IPS DF 4.7 (cell line): ENCODE measurements at regions not wholly inside any gene's neighbourhood (a gene's known extent, or its start where the extent isn't known, plus 50 kb on each side); places are given as distances from the start of the nearest gene placed in this dataset.
"Not testable (repeated sequence)": the region's sequence is repeated elsewhere in the genome, so short reads cannot be mapped to it uniquely, and the experiment has no call there.

Experiments used
- DNase-seq: peaks from one replicate; pipeline ENCODE4 v3.0.0-alpha.2; 2013; ENCODE audit warnings: low spot score; ENCODE audit errors: extremely low read depth

DNA sequence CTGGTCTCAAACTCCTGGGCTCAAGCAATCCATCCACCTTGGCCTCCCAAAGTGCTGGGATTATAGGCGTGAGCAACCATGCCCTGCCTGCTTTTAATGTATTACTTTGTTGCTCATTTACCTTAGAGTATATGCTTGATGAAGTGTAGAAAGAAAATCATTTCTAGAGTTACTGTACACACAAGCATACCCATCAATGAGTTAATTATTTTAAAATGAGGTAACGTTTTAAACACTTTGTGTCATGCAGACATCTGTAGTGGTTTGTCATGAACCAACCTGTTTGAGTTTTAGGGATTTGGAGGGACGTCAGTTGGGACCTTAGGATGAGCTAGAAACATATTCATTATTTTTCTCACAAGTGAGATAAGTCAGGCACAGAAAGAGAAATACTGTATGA, 332.4 kb upstream of the IGF1R start:
- DNase-seq, result no peak

DNA sequence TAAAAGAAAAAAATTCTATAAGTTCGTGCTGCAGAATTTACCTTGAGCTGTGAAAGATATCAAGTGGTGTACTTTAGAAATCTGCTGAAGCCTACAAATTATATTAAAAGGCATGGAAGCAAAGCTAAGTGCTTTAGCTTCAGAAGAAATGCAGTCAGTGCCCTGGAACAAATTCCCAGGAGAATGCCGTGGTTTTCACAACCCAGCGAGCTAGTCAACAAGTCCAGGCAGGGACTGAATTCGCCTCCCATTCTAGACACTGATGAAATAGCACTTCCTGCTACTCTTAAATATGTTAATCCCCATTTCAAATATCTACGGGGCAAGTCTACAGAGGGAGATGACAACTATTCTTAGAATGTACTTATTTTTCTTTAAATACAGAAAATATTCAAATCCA, 326.4 kb upstream of the IGF1R start:
- no peak for DNase-seq

DNA sequence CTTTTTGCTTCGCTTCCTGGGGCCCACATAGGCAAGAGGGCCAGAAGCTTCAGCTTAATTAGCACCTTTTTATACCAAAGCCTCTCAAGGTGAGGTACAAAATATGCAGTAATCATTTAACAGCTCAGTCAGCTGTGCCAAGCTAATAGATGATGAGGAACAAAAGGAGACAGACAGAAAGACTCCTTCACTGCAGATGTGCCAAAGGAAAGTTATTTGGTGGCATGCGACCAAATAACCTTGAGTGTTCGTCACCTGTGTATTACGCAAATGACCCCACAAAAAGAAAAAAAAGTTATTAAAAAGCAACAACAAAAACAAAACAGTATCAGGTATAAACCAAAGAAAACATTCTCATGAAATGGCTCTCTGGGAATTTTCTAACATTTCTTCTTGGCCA, 325.8 kb upstream of the IGF1R start:
- no peak for DNase-seq

DNA sequence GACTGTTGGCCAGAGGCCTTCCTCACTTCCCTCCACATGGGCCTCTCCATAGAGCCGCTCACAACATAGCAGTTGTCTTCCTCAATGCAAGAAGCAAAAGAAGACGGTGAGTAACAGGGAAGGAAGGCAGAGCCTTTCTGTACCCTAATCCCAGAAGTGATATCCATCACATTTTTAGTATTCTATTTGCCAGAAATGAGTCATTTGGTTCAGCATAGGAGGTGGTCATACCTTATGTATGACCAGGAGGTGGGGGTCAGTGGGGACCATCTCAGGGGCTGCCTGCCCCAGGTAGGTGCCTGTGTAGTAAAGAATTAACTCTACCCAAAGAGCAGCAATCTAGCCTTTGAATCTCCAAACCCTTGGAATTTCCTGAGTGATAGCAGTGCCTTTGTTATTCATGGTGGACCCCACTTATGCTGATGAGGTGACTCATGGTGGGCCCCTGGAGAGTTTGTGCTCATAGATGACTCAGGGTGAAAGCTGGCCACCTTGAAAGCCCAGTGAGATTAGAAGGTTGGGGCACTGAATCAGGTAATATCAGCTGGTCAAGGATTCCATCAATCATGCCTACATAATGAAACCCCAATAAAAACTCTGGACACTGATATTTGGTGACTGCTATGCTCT, 323.9 kb upstream of the IGF1R start:
- DNase-seq, result peak; percentile 11

DNA sequence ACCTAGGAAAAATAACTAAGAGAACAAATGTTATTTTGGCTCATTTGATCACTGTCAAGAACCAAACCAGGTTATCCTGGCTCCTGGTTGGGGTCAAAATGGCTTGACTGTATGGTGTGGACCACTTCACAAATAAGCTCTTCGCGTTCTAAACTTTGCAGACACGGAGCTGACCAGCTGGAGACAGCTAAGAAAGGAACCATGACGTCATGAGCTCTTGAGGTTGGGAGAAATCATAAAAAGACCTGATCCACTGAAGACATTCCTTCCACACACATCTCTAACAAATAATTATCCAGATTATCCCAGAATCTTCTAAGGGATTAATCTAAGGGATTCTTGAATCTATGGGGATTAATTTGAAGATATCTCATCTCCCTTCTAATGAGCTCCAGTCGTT, 321.5 kb upstream of the IGF1R start:
- no peak for DNase-seq

DNA sequence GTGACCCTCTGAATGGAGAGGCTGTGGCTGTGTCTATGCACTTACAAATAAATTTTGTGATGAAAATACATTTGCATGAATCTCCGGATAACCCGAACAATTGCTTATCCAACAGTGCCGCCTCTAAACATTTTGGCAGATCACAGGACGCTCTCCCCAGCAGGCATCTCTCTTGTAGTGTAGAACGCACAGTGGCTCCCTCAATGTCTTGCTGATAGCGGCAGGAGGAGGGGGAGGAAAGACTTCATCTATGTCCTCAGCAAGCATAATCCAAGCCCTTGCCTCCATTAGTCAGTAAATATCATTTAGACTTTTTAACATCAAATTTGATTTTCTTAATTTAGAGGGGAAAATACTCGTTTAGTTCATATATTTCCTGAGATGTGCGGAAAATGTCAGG, 318.1 kb upstream of the IGF1R start:
- DNase-seq, result no peak

DNA sequence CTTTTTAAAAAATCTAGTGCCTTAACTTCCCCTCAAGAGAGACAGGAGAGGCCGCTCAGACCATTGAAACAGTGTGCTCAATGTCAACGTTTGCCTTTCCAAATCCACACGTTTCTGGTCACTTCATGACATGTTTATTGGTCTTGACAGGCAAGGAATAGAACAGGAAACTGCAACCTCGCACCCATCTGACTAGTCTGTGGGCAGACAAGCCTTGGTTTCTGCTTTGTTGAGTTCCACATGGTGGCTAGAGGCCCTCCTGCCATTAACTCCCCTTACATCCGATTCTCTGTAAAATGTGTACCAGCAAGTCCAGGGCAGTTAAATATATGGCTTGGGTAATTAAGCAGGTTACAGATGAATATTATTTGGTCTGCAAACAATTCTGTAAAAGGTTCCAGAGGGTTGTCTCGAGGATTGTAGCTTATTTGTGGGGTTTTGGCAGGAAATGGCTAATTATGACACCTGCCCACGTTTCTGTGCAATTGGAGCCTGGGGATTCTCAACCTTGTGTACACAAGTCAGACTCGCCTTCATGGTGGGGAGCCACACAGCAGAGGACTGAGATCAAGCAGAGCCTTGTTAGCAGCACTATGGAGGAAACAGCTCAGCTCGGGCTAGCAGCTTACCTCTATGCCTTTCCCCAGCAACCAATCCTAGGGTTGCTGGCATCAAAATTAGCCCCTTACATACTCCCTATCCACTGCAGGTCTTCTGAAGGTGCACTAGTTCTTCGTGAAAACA, 317.5 kb upstream of the IGF1R start:
- DNase-seq, result no peak

DNA sequence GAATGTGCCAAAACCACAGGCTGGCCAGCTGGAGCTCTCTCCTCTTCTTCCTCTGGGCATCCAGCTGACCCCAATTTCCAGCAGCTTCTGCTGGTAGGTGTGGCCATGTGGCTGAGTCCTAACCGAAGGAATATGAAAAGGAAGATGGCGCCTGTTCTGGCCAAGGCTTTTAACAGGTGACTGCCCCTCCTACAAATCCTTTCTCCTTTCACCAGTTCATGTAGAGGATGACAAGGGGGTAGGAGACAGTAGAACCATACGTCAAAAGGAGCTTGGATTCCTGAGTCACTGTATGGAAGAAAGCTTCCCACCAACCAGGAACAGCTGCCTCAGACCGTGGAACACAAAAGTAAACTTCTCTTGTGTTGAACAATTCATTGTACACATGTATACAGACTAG, 316.7 kb upstream of the IGF1R start:
- DNase-seq, result no peak

DNA sequence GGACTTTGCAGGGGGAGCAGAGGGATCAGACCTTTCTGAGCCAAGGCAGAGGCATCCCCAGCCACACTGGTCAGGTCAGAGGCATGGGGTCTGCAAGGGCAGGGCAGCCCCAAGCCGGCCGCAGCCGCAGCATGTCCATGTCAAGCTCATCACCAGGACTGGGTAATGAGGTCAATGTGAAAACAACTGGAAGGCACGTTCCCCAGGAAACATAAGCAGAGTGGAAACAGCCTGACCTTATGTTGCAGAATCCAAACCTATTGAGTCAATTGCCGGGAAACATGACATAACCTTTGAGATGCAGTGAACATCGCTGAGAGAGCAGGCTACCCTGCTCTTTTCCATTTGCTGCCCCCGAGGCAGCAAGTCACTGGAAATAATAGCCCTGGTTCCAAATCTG, 315.1 kb upstream of the IGF1R start:
- DNase-seq, result no peak

DNA sequence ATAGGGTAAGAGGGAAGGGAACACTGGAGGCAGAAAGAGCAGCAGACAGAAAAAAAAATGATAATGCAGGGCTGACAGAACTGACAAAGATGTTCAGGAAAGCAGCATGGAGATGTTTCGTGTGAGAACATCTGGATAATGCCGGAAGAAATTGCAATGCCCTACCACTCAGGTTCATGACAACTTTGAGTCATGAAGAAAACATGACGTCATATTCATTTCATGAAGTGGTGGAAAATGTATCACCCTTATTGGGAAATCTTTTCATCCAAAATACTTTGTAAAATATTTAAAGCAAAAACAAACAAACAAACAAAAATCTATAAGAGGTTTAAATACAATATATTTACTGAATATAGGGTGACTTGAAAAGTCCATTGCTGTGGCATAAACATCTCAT, 305.4 kb upstream of the IGF1R start:
- no peak for DNase-seq

DNA sequence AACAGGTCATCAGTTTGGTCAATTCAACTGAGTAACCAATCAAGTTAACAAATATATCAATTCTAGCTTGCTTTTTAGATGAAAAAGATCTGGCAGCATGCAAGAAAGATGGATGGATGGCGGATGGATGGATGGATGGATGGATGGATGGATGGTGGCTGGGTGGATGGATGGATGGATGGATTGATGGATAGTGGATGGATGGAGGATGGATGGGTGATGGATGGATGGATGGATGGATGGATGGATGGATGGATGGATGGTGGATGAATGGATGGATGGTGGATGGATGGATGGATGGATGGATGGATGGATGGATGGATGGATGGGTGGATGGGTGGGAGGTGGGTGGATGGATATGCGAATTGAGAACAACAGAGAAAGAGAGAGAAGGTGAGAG, 303.7 kb upstream of the IGF1R start:
- DNase-seq, result no peak

DNA sequence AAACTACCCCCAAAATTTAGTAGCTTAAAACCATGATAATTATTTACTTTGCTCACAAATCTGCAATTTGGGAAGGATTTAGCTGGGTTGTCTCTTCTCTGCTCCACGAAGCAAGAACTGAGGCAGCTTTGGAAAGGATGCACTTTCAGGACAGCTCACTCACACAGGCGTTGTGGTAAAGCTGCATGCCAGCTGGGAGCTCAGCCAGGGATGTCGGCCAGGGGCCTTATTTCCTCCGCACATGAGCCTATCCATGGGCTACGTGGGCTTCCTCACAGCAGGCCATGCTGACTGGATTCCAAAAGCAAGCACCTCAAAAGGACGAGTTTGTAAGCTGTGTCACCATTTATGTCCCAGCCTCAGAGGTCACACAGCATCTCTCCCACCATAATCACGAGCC, 301.3 kb upstream of the IGF1R start:
- DNase-seq, result no peak

DNA sequence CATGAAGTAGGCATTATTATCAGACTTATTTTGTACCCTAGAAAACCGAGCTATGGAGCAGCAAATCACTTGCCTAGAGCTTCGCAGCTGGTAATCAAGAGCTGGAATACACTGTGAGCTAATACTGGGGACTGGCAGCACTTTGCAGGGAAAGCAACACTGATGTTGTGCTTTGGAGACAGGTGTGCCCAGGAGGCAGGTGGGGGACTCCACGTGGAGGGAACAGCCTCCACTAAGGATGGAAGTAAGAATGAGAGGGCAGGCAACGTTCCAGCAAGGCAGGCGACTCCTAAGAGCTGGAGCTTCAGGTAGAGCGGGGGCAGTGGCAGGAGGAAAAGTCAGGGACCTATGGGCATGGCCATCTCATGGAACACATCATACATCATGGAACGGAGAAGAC, 300.5 kb upstream of the IGF1R start:
- no peak for DNase-seq

DNA sequence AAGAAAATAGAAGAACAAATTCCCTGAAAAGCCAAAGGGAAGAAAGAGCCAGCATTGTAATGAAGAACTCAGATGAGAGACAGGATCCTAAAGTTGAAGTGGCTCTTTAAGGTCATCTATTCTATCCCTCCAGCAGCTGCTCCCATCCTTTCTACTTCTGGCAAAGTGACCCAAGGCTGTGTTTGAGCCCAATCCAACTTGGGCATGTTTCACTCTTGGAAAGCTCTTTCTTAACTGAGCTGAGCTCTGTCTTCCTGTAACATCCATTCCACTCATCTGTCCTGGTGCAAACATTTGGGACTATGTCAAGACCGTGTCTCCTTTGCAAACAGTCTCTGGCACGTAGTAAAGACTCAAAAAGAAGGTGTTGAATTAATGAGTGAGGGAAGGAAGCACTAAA, 298.1 kb upstream of the IGF1R start:
- DNase-seq, result no peak

DNA sequence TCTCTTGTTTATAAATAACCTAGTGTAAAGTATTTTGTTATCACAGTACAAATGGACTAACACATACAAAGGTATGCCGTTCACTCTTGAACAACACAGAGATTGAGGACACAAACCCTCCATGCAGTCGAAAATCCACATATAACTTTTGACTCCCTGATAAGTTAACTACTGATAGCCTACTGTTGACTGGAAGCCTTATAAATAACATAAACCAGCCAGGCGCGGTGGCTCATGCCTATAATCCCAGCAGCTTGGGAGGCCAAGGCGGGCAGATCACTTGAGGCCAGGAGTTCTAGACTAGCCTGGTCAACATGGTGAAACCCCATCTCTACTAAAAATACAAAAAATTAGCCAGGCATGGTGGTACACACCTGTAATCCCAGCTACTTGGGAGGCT, 290.1 kb upstream of the IGF1R start:
- DNase-seq, result not testable (repeated sequence)

DNA sequence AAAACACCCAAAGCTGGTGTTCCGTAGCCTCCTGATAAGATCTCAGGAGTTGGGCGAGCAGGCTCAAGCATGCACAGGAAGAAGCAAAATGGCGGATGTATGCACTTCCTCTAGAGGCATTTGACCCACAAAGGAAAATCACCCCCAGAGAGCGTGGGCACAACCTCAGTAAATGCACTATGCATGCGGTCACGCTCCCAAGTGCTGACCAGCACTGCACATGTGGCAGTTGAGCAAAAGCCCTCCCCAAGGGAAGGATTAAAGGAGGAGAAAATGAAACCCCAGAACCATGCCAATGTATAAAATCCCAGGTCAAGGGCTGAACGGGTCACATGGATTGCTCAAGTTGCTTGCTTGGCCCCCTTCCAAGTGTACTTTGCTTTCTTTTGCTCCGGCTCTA, 289.4 kb upstream of the IGF1R start:
- DNase-seq, result no peak

DNA sequence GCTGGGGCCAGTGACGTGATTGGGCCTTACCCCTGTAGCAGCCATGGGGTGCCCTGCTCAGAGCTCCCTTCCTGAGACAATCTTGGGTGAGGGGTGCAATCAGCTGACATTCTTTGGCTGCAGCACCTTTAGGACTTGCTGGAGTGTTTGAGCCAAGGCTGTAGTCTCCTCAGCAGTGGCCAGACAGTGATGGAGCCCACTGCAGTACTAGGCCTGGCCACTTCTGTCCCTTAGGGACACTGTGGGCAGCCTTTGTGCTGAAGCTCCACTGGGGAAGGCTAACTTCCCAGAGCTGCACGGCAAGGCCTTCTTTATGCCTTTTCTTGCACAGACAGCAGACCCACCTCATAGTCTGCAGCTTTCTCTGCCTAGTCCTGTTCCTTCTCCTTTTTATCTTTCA, 284.9 kb upstream of the IGF1R start:
- no peak for DNase-seq

DNA sequence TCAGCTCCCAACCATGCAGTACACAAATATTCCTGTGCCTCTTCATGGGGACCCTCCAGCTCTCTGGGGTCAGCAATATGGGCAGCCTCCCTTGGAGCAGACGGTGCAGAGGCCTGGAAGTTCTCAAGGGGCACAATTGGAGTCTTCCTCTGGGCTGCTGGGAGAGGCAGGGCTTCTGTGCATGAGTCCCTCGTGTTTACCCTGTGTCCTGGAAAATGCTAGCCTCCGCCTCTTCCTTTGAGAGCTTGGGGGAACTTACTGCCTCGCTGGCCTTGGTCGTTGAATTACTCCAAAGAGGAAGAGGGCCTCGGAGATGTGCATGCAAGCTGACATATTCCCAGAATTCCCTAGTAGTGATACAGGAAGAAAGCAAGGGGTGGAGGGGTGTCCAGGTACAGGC, 284.4 kb upstream of the IGF1R start:
- DNase-seq, result no peak

DNA sequence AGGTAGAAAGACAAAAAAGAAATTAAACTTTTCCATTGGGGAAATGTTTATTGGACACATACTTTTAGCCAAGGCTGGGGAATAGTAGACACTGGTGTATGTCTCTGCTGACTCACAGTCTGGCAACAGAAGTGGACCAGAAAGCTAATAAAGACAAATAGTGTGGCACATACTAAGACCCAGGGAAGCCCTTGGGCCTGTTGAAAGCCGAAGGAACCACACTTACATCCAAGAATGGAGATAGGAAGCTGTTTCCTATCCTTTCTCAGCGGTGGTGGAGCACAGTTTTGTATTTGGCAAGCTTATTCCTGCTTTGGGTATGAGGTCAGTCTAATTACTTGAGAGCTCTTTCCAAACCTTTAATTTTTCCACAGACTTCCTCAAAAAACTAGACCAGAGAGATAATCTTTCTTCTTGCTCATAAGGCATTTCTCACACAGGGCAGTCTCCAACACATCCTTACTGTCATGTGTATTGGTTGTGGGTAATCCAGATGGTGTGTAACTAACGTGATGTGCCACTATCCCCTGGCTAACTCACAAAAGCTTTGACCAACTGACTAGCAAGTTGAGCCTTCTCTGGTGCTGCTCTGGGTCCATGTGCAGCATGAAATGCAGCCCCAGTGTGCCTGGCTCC, 279.1 kb upstream of the IGF1R start:
- DNase-seq, result no peak

DNA sequence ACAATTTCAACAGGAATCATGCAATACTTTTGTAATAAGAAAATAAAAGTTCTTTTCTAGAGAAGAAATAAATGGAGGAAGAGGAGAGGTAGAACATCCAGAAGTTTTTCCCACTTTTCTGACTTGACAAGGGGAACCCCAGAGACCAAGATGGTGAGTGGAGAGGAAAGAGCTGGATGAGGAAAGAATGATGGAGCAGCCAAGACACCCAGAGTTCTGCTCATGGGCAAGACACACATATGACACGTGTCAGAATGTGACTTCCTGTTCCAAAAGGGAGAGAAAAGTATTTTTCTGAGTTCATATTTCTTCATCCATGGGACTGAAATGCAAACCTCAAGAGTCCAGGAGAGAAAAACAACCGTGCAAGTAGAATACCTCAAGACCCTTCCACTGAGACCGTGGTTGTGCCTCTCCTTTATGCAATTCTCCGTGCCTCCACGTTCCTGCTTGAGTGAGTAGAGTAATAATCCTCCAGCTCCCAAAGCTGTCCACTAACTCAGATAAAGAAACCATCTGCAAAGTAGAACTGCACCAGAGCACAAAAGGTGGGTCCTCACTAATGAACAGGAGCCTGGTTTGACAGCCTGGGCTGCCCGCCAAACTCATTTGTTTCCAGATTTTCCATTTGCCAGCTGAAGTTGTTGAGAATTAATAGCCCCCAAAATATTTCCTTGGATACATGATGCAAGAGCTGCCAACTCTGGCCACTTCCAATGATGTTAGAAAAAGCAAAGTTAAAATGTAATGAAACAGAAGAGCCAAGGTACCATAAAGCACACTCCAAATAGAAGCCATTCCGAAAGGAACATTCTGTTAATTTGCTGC, 272.6 kb upstream of the IGF1R start:
- DNase-seq, result no peak

DNA sequence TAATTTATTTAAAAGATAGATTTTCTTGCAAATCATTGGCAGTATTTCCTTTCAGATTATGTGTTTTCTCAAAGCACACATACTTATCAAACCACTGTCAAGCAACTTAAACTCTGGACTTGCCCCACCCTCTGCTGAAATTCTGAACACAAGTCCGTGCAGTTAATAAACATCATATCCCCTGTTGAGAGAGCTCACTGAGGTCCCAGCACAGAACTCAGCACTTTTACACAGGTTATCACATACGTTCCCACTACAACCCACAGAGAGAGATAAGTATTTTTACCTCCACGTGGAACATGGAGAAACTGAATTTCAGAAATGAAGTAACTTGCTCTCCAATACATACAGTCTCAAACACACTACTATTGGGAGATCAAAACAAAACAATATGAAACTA, 267.6 kb upstream of the IGF1R start:
- no peak for DNase-seq

DNA sequence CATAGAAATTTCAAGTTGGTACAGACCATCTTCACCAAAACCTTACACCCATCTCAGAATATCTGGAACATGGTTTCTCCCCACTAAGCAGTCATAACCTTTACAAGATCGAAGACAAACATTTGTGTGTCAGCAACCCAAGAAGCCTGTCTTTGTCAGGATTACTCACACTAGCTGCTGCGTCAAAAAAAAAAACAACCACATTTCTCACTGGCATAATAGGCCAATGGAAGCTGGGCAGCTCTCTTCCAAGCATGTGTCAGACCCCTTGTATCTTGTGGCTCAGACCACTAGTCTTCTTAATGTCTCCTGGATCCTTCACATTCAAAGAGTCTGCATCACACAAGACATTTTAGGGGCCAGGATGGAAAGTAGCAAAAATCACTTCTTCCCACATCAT, 266.9 kb upstream of the IGF1R start:
- DNase-seq, result no peak
